Posterior vena cava (tissue), 2 donors: ENCODE measurements at regions not wholly inside any gene's neighbourhood (a gene's known extent, or its start where the extent isn't known, plus 50 kb on each side); places are given as distances from the start of the nearest gene placed in this dataset.

Source experiments
- DNase-seq: peaks from one replicate; pipeline ENCODE4 v3.0.0-alpha.2; 2020; ENCODE audit warnings: low spot score
- intact Hi-C, 2 donors: fragments of 100-400 bp; cut with DNase I; formaldehyde crosslinking; loops; one replicate each; pipeline versions ENCODE4 v1.14.1 to v1.14.2; 2022 to 2023
- donor health status: DM: yes; HTN: yes; CAD: no.
- donor health status: DM: yes; HTN: yes; CAD: no.

DNA sequence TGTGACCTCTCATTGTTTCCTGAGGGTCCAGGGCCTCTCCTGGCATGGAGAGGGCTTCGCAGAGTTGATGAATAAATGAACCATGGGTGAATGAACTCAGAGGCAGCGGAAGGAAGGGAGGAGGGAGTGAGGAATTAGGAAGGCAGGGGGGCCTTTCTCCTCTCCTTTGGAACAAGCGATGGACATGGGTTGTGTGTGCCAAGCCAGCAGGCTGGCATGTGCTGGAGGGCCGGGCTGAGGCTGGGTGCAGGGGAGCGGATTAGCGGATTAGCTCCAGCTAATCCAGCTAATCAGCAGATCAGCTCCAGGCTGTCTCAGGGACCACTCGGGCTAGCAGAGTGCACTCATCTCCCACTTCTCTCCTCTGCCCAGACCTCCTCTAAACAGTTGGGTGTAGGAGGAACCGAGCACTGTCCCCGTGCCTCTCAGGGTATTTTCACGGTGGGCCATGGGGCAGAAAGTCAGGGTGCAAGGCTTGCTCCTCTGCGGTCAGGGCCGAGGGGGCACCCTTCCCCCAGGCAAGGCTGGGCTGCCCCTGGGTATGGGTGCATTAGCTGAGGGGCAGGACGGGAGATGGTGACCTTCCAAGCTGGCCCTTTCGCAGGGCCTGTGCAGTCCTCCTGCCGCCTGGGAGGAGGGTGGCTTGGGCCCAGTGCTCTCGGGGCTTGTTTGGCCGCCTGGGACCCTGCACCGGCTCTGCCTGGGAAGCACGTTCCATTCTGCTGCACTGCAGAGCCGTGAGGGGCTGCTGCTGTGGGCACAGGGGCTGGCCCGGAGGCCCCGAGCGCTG is 120.3 kb upstream of the B3GAT1 start:
- intact Hi-C loops = loop anchor here in 1 of 2 donors (10.0 kb wide), 1 partner anchor 658 kb away; no protein-coding TSS in a partner anchor
- DNase-seq = peak; percentile 56

DNA sequence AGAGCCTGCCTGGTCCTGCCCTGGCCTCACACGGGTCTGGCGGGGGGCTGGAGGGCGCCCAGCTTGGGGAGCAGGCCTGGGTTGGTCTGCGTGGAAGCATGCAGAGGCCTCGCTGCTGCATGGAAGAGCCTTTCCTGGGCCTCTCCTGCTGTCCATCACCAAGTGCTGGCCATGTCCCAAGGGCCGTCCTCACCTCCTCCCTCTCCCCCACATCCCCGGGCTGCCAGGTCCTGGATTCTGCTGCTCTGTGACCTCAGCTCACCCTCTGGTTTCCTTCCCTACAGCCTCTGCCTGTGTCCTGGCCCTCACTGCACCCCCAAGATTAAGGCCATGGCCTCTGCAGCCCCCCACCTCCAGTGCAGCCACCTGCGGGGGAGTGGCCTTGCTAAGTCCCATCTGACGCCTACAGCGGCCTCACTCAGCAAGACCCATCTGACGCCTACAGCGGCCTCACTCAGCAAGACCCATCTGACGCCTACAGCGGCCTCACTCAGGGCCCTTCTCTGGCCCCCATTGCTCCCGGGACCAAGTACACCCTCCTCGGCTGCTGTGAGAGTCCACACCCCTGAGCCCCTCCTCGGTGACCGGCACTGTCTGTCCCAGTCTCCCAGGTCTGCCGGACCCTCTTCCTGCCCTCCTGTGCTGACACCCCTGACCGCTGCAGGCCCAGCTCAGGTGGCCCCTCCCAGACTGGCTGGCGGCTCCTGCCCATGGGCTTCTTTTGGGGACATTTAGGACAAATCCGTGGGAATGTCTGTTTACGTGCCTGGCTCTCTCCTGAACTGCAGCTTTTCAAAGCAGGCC is 119.5 kb upstream of the B3GAT1 start:
- peak; percentile 73 for DNase-seq
- intact Hi-C loops = loop anchor here in 1 of 2 donors (10.0 kb wide), 1 partner anchor 657 kb away; no protein-coding TSS in a partner anchor

DNA sequence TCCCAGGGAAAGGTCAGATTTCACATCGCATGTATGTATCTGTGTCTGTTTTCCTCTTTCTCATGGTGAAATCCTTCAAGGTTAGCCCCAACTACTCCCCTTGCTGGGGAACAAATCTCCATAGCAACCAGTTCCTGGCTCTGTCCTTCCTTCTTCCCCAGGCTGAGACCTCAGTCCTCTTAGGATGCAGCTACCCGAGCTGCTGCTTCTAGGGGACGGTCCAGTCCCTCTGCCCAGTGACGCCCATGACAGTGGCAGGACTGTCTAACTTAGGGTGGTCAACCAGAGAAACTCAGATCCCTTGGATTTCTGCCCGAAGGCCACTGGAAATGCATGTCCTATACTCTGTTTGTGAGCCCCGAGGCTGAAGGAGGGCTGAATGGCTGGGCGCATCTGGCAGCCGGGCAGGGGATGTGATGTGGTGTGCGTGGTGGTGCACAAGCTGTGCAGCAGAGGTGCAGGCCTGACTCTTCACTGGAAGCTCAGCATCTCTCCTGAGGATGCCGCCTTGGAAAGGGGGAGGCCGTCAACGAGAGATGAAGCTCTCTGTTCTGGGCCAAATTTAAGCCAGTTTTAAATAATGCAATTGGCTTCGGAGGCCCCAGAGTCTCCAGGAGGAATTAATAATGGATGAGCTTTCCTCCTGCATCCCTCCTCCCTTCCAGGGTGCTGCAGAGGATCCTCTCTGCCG is 118.7 kb upstream of the B3GAT1 start:
- DNase-seq = no peak
- intact Hi-C loops = loop anchor here in 1 of 2 donors (10.0 kb wide), 1 partner anchor 656 kb away; no protein-coding TSS in a partner anchor

DNA sequence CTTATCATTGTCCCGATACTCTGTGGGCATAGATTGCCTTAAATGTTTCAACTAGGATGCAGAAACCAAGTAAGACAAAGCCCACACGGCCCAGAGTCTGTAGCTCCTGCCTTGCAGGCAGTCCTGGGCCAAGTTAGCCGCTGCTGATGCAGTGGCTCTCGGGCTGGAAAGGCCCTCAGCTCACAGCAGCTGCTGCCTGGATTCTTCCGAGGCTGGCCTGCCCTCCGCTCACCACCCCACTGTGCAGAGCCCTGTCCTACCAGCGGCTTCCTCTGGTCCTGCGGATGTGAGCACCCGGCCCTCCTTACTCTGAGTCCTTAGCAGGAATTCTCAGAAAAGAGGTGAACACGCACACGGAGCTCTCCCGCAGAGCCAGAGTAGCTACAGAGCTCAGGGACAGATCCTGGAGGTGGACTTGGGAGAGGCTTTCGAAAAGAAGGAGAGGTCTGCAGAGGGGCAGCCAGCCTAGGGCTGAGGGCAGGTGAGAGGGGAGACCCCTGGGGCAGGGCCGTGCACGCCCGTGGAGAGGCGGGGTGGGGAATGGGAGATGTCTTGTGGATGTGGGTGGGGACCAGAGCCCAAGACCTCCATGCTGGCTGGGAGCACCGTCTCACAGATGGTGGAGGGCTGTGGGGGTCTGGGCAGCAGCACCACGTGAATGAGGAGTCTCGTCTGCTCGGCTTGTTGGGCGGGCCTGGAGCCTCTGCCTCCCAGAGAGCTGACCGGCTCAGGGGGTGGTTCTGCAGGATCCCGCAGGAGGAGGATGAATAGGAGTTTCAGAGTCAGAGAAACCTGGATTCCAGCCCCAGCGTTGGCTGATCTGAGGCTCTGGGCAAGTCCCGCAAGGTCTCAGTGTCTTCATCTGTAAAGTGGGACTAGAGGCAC is 117.4 kb upstream of the B3GAT1 start:
- DNase-seq = peak; percentile 76

DNA sequence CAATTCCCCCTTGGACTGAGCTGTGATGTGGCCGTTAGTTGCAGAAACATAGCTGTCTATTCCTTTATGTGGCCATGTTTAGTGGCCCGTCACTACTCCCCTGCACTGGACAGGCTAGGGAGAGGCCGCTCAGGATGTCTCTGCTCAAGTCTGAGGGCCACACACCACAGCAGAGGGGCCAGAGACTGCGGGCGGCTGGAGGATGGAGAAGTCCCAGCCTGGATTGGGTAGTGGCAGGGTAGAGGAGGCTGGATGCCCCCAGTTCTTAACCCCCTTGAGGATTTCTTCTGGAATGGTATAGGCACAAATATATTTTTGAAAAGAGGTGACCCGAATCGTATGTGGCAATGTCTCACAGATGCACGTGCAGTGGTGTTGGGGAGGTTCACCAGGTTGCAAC is 116.4 kb upstream of the B3GAT1 start:
- intact Hi-C loops = no loop called here
- DNase-seq = no peak

More for the DNA sequence above, 117.4 kb upstream of the B3GAT1 start:
- intact Hi-C loops = loop anchor here in 1 of 2 donors (10.0 kb wide), 1 partner anchor 655 kb away; no protein-coding TSS in a partner anchor

DNA sequence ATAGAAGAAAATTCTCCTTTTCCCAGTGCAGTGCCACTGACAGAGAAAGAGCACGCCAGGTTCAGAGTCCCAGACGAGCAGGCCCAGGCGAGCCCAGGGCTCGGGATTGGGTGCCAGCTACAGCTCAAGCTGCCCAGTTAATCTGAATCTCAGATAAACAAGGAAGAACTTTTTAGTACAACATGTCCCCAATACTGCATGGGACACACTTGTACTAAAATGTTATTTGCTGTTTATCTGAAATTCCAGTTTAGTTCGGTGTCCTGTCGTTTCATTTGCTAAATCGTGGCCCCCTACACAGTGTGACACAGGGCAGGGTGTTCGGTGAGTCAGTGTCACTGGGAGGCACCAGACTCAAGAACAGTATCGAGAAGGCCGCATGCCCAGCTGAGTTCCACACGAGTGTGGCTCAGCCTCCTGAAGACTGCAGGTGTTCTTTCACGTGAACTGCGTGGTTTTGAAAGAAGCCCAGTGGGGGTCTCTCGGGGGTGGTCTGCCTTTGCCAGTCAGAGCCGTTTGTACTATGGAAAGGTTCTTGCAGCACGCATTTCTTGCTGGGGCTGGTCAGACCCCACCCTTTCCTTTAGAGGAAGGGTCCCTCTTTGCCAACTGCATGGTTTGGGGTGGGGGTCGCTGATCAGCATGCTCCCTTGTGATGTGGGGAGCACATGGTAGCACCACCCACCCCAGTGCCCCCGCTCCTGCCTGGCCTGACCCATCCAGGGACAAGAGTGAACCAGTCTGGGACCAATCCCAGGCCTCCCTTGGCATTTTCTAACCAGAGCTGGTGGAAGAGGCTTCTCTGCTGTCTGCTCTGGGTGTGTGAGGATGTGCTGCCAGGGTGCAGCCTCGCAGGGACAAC is 115.6 kb upstream of the B3GAT1 start:
- intact Hi-C loops = no loop called here
- no peak for DNase-seq

DNA sequence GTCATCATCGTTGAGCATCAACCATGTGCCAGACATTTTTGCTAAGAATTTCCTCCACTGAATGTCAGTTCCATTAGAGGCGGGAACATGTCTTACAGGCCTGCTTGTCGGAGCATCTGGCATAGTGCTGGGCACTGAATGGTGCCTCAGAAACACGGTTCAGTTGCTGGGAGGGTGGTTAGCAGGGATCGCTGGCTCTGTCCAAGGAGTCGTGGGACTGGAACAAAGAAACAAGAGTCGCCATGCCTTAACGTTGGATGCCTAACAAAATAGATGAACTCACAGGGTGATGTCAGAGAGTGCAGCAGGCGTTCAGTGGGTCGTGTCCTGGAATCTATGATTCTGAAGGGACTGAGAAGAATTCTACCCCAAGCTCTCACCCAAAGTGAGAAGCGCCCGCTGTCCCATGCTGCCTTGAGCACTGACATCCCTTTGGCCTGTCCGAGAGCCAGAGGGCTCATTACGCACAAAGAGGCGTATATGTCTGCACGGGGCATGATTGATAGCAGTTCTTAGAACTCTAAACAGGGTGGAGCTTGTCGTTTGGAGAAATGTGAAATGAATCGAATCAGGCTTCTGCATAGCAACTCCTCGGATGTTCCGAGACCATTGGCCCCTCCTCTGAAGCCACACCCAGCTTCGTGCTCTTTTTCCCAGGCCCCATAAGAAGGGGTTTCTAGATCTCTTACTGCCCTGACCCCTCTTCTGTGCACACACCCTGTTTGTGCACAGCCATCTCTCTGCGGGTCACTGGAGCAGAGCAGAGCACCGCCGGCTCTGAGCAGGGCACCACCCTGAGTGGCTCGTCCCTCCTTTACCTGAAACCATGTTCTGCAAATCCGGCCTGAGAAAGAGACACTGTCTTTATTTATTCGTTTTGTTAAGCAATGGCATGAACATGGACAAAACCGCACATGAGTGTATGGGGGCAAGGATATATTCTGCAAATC is 113.1 kb upstream of the B3GAT1 start:
- DNase-seq = peak; percentile 48
- intact Hi-C loops = no loop called here

DNA sequence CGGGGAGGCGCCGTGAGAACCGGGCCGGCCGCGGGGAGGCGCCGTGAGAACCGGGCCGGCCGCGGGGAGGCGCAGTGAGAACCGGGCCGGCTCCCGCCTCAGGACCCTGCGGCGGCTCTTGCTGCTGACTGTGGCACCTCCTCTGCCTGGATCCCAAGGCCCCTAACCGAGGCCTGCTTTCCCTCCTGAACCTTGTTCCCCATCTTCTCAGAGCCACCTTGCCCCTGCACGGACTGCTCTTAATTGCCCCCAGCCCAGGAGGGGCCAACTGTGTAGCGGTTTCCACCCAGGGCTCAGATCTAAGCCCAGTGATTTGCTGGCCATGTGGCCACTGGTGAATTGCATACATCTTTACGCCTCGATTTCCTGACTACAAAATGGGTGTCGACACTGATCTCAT is 112.2 kb upstream of the B3GAT1 start:
- peak; percentile 29 for DNase-seq
- intact Hi-C loops = no loop called here

DNA sequence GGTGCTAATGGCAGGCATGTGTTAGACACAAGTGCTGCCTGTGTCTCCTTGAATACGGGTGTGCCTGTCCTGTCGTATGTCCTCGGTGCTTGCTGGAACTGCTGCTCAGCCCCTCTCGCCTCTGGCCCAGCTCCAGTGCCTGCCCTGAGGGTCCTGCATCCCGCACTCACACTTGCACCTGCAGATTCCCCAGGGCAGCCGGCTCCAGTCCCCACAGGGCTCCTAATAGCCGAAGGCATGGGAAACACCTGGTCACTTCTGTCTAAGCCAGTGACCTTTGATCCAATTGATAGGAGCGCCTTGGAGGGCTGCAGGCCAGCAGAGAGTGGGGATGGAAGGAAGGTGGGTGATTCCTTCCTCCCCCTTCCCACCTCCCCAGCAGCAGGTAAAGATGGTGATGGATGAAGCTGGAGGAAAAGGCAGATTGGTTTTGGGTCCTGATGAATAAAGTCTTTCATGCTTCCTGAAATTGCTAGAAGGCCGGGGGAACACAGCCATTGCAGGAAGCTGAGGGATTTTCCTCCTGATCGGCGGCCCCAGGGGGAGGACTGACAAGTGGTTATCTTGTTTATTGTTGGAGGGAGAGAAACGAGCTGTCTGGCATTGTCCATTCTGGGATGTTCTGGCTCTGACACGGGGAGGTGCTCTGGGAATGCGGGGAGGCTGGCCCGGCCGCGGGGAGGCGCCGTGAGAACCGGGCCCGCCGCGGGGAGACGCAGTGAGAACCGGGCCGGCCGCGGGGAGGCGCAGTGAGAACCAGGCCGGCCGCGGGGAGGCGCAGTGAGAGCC is 110.9 kb upstream of the B3GAT1 start:
- intact Hi-C loops = no loop called here
- DNase-seq = peak; percentile 76

DNA sequence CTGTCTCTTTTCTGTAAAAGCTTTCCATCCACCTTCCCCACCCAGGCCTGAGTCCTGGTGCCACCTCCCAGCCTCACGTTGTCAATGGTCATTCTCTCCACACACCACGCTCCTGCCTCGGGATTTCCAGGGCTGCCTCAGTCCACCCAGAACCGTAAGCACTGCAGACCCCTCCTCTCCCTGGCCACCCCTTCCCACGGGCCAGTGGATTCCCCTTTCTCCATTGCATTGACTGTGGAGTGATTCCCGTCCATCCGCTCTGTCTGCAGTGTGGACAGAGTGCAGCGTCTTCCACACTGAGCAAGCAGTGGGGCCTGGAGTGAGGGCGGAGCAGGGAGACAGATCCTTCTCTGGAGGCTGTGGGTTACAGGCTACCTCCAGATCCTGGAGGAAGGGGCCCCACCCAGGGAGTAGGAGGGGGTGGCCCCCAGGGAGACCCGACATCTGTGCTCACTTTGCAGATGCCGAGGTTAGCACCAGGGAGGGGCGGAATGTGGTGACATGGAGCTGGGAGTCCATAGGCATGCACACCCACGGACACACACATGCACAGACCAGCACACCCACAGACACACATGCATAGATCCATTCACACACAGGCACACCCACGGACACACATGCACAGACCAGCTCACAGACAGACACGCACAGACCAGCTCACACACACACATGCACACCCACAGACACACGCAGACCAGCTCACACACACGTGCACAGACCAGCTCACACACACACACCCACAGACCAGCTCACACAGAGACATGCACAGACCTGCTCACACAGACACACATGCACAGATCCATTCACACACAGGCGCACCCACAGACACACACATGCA is 109.6 kb upstream of the B3GAT1 start:
- intact Hi-C loops = no loop called here
- DNase-seq = peak; percentile 16

DNA sequence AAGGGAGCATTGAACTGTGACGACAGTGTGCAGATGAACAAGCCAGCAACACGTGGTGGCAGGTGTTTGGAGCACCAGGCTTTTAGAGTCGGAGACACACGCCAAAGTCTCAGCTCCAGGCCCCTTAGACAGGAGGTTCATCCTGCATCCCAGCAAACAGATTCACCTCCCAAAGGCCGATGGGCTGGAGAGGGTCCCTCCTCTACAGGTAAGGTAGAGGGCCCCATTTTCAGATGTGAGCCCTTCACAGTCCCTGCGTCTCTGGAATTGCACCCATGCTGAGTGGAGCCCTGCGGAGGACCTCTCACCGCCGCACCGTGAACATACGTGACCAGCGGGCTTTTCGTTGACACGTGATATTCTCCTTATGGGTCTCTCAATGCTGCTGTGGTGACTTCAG is 109.0 kb upstream of the B3GAT1 start:
- DNase-seq = peak; percentile 58
- intact Hi-C loops = no loop called here

DNA sequence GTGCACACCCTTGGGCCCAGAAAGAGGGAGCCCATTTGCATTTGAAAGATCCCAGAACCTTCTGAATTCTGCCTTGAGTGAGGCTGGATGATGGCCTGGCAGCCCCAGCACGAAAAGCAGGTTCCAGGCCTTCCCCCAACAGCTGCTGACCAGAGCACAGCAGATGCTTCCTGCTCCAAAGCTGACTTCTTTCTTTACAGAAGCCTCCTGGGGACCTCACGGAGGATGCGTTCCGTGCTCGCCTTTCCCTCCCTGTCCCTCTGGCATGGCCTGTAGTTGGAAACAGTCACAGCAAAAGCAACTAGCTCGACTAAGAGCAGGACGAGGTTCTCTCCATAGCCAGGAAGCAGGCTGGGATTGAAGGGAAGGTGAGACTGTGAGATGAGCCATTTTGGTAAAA is 107.7 kb upstream of the B3GAT1 start:
- intact Hi-C loops = no loop called here
- DNase-seq = peak; percentile 44

DNA sequence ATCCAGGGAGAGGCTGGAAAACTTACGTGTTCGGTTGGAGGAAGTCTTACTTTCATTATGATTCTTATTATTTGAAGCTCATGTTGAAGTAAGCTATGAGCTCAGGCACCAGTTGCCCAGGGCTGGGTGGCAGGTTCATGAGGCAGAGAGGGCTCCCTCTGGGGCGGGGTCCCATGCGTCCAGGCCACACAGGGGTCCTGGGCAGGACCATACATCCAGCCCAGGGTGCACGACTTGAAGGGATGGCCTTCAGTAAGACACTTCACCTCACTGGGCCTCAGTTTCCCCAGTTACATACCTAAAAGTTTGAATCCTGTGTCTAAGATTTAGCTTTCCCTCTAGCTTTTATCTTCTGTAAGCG is 107.3 kb upstream of the B3GAT1 start:
- DNase-seq = peak; percentile 51
- intact Hi-C loops = no loop called here

DNA sequence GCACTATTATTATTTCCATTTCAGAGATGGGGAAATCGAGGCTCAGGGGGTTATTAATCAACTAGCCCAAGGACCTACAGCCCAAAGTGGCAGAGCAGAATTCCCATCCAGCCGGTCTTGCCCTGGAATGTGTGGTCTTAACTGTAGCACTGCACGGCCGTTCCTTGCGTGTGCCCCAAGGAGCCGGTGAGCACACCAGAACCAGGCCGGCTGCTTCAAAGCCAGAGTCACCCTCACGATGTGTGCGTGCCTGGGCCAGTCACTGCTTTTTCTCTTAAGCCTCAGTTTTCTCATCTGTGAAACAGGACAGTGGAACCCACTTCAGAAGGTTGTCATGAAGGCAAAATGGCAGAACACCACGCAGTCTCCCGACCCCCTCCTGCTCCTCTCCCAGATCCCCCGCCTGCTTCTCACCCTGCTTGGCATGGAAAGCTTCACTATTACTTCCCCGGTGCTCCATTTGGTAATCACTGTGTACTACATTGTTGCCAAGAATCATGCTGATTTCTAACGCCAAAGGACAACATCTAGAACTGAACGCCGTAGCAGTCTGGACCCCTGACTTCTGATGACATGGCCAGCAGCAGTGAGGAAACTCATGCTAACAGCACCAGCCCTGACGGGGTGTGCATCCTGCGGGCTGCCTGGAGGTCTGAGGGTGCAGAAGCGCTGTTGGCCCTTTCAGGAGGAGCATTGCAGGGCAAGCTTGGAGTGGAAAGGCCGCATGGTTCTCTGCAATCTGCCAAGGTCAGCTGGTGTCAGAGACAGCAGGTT is 106.8 kb upstream of the B3GAT1 start:
- peak; percentile 47 for DNase-seq
- intact Hi-C loops = no loop called here
